MM.1S (cell line): ENCODE measurements at regions not wholly inside any gene's neighbourhood (a gene's known extent, or its start where the extent isn't known, plus 50 kb on each side); places are given as distances from the start of the nearest gene placed in this dataset.

Source experiments
- CTCF ChIP-seq: fragments of 300-600 bp; sonication (generic); IDR thresholded peaks from 2 replicates; pipeline ENCODE4 v1.5.1; 2016; ENCODE audit warnings: antibody characterized with exemption, low read length, mixed read lengths
- EZH2 ChIP-seq: fragments of 300-600 bp; sonication (generic); optimal IDR thresholded peaks from 2 replicates; pipeline ENCODE3; 2017; ENCODE audit warnings: low read depth, mild to moderate bottlenecking, antibody characterized with exemption, low read length, mixed read lengths

DNA sequence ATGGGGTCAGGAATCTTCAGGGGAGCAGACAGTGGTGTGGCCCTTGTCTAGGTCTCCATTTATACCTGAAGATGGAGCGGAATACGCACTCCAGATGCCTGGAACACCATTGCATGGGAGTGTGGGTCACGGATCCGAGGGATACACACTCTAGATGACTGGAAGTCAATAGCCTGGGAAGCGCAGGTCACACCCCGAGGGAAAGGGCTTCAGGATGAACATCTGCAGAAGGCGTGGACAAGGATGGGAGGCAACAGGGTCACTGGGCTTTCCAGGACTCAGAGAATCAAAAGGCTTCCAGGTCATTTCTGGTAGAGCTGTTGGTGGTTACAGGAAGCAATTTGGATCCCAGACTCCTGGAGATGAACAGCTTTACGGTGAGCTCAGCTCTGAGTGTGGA lies 382.2 kb upstream of the KLF6 start:
- TF ChIP-seq CTCF: no peak
- no peak for TF ChIP-seq EZH2
